T-helper 1 cell (primary cell): ENCODE measurements at regions not wholly inside any gene's neighbourhood (a gene's known extent, or its start where the extent isn't known, plus 50 kb on each side); places are given as distances from the start of the nearest gene placed in this dataset.

Experiments
- DNase-seq, 5 donors: peaks; one replicate each; pipeline ENCODE4 v3.0.0-alpha.2; 2012 to 2020

DNA sequence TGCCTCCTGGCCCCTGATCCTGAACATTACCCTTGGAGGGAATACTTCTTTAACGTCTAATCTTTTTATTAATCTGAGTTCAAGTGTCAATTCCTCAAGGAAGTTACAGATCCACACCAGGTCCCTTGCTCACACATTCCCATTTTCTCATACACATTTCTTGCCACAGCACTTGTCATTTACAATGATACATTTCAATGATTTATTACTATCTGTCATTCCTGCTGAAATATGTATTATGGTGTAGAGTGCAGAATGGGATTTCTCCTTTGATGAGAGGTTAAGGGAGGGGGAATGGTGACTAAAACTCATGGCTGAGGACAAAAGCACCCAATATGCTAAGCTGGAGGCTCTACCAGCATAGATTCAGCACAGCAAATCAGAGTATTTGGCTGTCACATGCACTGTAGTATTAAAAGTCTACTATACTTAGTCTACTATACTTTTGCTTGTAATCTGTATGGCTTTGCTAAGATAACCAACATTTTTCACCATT lies 982.5 kb downstream of the TTLL7 start:
- DNase-seq, result no peak

DNA sequence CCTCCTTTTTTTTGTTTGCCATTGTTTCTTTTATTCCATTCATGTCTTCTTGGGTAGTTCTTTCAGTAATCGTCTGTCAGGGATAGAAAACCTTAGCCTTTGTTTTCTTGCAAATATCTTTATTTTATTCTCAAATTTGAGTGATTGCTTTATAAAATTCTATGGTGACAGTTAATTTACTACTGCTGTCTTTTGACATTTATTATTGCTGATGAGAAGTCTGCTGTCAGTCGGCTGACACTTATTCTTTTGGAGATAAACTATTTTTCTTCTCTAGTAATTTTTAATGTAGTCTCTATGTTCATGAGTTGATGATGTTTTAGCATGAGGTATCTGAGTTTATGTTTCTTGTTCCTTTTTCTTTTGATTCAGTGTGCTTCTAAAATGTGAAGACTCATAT lies 983.8 kb downstream of the TTLL7 start:
- no peak for DNase-seq

DNA sequence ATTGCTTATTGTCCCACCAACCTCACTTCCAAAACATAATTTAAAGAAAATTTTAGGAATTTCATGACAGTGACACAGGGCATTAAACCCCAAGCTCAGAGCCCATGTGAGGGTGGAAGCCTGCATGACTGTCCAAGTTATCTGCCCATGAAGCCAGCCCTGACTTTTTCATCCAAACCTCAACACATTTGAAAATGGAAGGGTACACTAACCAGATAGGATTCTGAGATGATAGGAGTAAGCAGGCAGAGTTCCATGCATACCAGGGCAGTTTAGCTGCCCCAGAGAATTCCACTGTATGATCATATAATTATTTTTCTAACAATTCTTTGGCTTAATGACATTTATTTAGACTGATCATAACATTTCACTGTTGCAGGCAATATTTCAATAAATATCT lies 986.0 kb downstream of the TTLL7 start:
- DNase-seq, result no peak

DNA sequence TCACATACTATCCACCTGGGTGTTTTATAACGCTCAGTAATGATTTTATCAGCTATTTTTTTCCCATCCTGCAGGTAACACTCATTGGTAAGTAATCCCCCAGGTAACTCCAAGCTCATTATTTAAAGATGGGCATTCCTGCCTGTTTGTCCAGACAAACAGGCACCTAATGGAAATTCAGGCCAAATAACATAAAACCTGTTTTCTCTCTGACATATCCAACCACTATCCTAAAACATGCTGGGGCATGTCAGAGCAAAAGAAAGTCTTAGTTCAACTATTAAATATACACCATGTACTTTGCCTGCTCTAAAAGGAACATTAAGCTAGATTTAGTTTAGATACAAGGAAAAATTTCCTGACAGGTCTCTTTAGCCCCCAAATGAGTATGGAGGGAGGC lies 987.7 kb downstream of the TTLL7 start:
- no peak for DNase-seq

DNA sequence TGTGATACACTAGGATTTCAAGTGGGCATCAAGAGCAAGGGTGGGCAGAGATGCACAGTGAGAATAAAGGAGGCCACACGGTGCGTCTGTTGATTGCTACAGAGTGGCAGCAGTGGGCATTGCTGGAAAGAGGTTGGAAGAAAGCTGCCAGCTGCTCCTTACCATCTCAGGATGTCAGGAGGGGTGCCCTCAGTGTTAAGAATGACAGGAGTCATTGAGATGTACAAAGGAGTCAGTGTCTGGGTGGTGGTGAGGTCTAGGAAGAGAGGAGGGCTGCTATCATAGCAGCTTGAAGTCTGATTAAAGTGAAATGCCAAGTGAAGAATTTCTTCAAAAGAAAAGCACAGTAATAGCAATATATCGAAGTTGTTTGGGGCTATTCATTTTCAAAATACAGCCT lies 992.7 kb downstream of the TTLL7 start:
- DNase-seq, result no peak

DNA sequence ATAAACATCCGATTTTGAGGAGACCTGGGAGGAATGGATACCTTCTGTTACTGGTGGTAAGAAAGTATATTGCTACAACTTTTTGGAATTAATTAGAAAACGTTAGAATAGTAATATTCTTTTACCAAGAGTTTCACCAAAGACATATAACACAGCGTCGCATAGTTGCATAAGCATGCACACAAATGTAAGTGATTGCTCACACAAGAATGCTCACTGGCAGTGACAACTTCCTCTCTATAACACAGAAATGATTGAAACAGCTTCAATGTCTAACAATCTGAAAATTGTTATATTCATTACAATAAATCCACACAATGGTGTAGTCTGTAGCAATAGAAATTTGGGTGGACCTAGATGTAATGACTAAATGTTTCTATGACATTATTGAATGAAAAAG lies 998.6 kb downstream of the TTLL7 start:
- no peak for DNase-seq

DNA sequence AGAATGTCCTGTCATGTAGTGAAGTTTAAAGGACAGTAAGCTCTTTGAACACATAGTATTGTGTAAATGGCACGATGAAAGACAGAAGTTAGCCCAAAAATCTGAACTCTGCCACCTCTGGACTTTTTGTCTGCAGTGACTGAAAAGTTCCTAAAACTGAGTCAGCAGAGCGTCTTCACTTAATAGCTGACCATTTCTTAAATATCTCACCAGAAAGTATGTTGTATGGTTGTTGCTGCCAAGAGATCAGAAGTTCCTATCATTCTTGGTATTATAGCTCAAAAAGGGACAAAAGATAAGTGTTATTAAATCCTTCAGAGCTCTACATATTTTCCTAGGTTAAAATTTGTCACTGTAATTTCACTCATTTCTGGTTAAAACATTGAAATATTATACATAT lies 1003.0 kb downstream of the TTLL7 start:
- DNase-seq, result no peak

DNA sequence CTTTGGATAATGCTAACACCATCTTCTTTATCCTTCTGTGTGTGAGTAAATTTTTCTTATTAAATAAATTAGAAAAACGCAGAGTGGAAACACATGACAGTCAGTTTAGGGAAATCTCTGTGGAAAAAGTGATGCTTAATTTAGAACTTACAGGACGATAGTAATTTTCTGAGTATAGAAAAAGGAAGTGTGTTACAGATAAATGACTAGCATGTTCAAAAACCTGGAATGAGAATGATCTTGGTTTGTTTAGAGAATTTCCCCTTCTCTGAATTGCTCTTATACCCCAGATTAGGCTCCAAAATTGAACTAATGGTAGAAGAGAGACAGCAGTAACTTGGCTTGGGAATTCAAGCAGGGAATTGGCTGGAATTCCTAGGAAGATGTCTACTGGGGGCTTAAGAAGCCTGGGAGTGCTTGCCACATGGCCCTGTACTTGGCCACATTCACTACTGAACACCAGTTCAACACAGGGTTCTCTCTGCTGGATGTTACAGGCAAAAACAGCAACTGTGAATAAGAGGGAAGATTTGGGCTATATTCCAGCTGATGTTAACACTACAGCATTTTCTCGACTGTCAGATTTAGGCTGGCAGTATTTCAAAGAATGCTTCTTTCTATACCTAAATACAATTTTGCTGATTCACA lies 1004.2 kb downstream of the TTLL7 start:
- DNase-seq, result no peak

DNA sequence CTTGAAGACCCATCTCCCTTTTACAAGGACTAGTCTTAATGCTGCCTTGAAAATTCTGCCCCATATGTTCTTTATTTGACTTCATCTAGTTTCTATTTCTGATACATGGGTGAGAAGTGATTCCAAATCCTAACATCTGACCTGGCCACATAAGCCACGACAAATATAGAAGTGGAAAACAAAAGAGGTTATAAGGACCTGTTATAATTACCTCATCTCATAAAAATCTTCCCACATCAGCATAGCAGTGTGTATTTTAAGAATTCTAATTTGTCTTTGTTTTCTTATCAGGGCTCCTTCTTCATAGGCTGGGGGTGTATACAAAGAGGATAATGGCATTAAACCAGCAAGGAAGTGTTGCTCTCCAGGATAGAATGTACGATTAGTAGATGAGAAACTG lies 1007.4 kb downstream of the TTLL7 start:
- DNase-seq, result no peak

DNA sequence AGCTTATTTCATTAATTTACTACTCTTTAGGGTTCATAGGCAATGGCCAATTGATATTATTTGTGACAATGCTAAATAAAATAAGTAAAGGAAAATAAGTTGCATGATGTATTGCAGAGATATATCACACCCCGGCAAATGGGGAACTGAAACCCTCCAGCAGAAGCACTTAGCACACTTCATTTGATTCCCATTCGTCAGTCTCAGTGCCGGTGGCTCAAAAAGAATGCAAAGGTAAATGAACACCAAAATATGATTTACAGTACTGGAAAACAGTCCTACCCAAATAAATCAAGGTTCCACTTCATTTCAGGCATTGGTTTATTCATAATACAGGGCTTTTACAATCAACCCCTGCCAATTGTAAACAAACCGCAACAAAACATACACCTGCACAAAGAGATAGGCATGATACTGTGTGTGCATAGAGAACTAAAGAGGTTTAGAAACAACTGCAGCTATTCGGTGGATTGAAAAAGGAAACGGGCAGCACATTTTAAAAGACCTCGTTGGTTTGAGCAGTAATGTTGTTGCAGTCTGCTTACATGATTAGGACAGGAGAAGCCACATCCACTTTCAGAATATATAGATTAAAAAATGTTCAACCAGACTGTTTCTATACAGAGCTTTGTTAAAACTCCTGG lies 1019.2 kb downstream of the TTLL7 start:
- no peak for DNase-seq

DNA sequence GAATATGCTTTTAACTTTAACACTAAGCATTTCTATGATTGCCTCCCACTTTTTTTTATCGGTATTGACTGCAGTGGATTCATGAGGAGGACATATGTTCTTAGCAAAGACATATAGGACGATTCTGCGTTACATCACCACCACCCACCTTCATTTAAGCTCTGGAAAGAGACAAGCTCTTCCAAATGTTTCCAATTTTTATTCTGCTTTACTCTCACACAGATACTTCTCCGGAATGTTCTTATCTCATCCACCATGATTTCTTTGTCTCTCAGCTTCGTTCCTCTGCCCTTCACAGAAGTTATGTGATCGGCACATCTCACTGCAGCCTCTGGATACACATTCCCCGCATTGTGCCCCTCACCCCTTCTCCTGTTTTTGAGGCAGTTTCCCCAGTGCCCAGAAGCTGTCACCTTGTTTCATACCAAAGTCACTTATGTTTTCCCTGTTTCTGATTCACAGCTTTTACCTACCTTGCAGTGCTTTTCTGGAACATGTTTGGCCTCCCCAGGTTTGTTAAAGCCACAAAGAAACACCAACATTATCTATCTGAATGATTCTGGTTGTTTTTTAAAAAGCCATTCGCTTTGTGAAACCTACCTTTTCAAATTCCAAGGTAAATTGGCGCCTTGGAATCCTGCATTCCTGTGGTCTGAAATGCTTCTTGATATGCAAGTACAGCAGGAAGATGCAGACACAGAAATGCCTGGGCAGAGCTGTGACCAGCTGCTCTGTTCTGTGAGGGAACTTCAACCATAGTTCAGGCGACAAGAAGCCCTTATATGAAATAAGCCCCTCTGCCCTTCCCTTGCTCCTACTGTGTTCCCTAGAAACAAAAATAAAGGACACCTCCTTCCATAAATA lies 1020.2 kb downstream of the TTLL7 start:
- no peak for DNase-seq

DNA sequence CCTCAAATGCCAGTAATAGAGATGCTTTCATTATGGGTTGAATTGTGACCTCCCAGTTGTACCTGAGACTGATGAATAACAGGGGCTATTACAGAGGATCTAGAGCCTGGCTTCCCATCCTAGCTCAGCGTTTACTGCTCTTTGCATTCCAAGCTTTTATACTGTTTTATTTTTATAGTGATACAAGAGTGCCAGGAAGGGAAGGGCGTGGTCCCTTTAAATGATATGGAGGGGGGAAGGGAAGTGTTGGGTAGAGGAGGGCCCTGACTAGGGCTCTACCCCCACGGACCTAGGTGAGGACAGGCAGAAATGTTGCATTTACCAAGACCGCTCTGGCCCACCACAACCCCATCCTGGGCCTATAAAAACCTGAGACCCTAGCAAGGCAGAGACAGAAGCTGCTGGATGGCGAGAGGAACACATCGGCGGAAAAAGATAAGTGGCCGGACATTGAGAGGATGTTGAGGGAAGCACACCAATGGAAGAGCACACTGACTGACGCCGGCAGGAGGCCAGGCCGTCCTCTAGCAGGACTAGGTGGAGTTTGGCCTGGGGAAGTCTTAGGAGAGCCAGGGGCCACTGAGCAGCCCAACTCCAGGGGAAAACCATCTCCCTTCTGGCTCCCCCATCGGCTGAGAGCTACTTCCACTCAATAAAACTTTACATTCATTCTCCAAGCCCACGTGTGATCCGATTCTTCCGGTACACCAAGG lies 1025.9 kb downstream of the TTLL7 start:
- DNase-seq, result no peak

DNA sequence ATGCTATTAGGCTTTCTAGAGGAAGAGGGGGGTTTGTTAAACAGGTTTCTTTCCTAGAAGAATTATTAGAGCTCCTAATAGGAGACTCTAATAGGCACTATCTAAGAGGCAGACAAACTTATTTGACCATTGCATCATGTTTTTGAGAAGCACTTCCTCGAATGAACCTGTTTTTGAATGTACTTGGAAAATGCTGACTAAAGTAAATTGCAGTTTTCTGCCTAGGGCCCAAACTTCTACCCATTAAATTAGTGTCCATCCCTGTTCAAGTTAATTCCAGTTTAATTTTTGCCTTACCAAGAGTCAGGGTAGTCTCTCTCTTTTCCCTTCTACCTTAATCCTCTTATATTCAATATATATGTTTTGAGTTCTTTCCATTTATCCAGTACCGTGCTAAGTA lies 1029.6 kb downstream of the TTLL7 start:
- no peak for DNase-seq

DNA sequence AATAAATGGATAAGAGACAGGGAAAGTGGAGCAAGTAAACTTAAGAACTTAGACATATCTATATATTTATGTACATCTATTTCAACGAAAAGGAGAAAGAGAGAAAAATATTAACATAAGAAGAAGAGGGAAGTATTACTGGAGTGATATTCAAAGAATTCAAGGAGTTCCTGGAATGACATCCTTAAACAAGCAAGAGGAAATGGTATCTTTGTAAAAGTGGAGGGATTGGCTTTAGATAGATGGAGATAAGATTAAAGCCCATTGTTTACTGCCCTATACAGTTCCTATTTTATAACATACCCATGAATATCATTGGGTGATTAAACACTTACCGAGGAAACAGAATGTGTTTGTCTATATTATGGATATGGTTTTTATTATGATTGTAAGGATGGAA lies 1036.3 kb downstream of the TTLL7 start:
- DNase-seq, result no peak

DNA sequence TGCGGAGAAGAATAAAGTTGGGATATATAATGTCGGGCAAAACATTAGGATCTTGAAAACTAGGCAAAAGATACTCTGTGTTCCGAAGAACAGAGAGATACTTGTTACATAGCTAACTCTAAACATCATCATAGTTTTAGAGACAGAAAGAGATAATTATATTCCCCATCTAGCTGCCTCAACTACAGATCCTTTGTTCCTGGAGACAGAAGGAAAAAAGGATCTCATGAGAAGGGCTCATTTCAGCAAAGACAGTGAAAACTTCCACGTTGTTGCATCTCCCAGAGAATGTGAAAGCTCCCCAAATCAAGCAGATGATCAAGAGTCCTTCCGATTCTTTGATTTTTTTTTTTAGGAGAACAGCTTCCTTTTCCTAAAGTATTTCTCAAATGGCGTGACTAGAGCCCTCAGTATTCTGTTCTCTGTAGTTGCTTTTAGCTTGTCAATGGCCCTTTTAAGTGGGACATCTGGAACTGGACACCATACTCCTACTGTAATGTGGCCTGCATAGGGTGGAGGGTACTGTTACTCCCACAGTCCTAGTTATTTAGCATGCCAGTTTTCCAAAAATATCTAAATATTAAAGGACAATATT lies 1048.2 kb downstream of the TTLL7 start:
- no peak for DNase-seq

DNA sequence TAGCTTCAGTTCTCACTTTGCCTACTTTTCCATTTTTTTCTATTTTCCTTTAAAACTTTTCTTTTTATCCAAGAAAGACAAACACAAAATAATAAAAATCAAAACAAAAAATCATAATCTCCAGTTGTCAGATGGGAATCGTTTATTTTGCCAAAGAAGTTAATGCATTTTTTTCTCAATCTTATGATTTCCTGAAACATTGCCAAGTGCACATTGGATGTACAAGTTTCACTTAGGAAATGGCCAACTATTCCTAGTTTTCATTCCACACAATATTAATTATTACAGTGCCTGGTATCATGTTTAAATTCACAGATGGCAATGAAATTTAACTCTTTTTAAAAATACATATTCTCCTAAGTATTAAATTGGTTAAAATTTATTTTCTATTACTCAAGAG lies 1050.5 kb downstream of the TTLL7 start:
- no peak for DNase-seq

DNA sequence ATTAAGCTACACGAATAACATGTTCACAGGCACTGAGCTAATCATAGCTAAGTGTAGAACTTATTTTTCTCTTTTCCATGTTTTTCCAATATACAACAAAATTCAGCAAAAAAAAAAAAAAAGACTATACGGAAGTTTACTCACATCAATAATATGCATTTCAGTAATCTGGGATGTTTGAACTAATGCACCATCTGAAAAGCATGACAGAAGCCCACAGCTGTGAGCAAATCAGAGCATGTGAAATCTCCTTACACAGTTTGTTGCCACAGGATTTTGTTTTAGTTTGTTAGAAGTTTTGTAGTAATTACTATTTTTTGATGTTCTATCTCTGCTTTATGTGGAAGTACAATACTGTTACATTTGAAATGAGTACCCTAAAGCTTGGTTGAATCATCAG lies 1051.7 kb downstream of the TTLL7 start:
- no peak for DNase-seq

DNA sequence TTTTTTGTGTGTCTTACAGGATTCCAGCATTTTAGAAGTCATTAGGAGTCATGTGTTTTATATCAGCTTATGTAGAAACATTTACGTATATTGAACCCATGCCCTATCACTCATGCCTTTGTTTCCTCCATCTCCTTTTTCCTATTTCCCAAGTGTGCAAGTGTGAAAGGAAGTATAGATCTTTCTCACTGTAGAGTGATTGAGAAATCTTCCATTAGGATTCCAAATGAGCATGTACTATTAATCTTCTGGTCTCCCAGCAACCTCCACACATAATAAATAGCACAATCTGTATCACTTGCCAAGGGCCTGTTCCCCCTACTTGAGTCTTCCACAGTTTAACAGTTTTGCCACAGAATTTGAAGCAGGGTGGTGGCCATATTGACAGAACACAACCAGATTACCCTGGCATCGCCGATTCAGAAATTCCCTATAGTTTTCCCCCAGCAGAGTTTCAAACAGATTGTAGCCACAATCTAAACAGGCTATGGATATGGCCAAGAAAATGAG lies 1052.8 kb downstream of the TTLL7 start:
- DNase-seq, result no peak

DNA sequence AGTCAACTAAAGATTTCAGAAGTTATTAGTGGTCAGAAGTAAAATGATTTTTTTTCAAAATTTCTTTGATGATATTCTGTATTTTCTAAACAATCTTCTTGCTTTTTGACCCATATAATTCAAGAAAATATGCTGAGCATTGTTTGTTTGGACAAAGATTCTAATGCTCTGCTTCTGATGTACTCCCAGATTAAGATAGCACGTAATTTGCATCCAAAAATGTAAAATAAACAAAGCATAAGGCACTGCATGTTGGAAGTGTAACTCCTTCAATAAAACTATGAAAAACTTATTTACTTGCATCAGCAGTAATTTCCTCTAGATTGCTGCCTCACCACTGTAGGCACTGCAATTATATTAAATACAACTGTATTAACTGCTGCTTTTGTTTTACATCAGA lies 1054.1 kb downstream of the TTLL7 start:
- no peak for DNase-seq

DNA sequence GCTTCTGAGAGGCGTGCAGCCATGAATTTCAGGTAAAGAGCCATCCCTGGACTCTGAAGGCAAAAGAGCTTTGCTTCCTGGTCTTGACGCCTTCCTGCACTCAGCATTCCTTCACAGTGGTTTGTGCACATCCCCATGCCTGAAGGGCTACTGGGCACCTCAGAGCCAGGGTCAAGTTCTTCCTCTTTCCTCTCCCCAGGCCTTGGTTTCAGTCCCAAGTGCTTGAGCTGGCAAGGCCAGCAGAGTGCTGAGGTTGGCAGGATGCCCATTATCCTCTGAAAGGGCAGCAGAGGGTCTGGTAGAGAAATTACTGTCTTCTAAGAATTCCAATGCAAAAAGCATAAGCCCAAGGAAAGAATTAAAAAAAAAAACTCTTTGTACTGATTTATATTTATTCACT lies 1064.9 kb downstream of the TTLL7 start:
- DNase-seq, result no peak

DNA sequence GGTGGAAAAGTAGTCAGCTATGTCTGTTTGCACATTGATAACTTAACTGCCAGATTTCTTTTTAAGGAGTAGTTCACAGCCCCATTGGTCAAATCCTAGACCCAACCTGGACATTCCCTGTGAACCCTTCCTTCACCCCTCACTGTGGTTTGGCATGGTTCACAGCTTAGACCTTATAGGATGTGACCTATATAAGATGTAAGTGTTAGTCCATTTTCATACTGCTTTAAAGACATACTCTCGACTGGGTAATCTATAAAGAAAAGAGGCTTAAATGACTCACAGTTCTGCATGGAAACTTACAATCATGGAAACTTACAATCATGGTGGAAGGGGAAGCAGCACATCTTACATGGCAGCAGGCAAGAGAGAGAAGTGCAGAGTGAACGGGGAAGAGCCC lies 1066.2 kb downstream of the TTLL7 start:
- no peak for DNase-seq

DNA sequence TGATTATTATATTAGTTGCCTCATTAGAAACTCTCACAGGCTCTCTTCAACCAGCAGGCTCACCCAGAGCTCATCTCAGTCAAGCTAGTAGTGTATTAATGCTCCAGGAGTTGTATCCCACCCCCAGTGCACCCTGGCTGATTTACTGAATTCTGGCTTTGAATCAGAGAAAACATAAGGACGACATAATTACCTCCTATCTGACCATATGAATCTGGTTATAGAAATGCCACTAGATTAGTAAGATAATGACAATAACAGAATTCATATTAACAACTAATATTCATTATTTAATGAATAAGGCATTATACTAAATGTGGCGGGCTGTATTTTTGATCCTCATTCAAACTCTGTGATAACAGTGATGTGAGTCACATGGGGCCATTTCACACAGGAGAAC lies 1066.7 kb downstream of the TTLL7 start:
- DNase-seq, result no peak

DNA sequence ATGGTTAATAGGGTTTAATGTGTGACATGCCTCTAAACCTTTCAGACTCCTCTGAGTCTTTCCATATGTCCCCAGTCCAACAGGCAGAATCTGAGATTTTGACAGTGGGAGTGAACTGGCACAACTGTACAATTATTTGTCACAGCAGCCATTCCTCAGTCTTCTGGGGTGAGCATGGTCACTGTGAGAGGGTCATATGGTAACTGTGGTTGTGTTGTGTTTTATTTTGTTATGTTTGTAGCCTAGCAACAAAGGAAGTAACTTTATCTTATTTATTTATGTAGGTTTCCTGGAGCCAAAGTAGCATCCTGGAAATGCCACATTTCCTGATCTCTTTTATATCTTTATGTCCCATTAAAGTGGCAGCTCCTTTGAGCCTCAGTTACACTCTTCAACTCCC lies 1067.9 kb downstream of the TTLL7 start:
- DNase-seq, result no peak
